ENCODE measurements at regions not wholly inside any gene's neighbourhood (a gene's known extent, or its start where the extent isn't known, plus 50 kb on each side); places are given as distances from the start of the nearest gene placed in this dataset.
A peak's percentile ranks its signal among the peaks of the same experiment; 100 is the strongest.

GRCh38 chr14:101075801-101076413, 172.4 kb upstream of the RTL1 start:
- intact Hi-C loops (cut with micrococcal nuclease), result no loop called here
- Mint-ChIP-seq H3K36me3 (ENCODE audit: low read depth) (no peaks in the 10 kb centered on the region), H3K27ac (no peak overlapping the region), H3K4me3 (no peak overlapping the region), H3K9me3 (no peaks in the 10 kb centered on the region), H3K4me1 (ENCODE audit: low read depth) (peaks cover 2% of the 10 kb centered on the region), H3K27me3 (peaks cover 26% of the 10 kb centered on the region)
- ChIA-PET POLR2A (no interaction called here), CTCF (no interaction called here)
- DNase-seq (no peak), ATAC-seq (no peak)
- TF ChIP-seq CTCF (IDR thresholded peaks at IDR 0.05), result no peak

GRCh38 chr14:101076451-101077198, 173.1 kb upstream of the RTL1 start:
- no peak for TF ChIP-seq CTCF (IDR thresholded peaks at IDR 0.05)
- ChIA-PET POLR2A (no interaction called here), CTCF (no interaction called here)
- Mint-ChIP-seq H3K27me3 (peaks cover 29% of the 10 kb centered on the region), H3K9me3 (no peaks in the 10 kb centered on the region), H3K4me3 (no peak overlapping the region), H3K36me3 (ENCODE audit: low read depth) (no peaks in the 10 kb centered on the region), H3K4me1 (ENCODE audit: low read depth) (peaks cover 2% of the 10 kb centered on the region), H3K27ac (no peak overlapping the region)
- intact Hi-C loops (cut with micrococcal nuclease), result no loop called here
- ATAC-seq (no peak), DNase-seq (no peak)

- peak; percentile 62 for ATAC-seq
- CTCF ChIA-PET, result no interaction called here
- Mint-ChIP-seq H3K36me3 (ENCODE audit: low read depth) (no peaks in the 10 kb centered on the region), H3K27ac (no peak overlapping the region), H3K4me1 (ENCODE audit: low read depth) (peaks cover 2% of the 10 kb centered on the region), H3K4me3 (no peak overlapping the region), H3K9me3 (no peaks in the 10 kb centered on the region), H3K27me3 (peaks cover 29% of the 10 kb centered on the region)
- POLR2A ChIA-PET, result no interaction called here
- intact Hi-C loops (cut with micrococcal nuclease), result no loop called here
- TF ChIP-seq CTCF (IDR thresholded peaks at IDR 0.05), result no peak
- DNase-seq, result peak; percentile 40
These were observed 174.1 kb upstream of the RTL1 start for GRCh38 chr14:101077481-101078074.

GRCh38 chr14:101078170-101078891, 174.8 kb upstream of the RTL1 start:
- H3K27me3 Mint-ChIP-seq, result peaks cover 29% of the 10 kb centered on the region
- no peaks in the 10 kb centered on the region for H3K9me3 Mint-ChIP-seq
- H3K4me3 Mint-ChIP-seq, result no peak overlapping the region
- peaks cover 2% of the 10 kb centered on the region for H3K4me1 Mint-ChIP-seq (ENCODE audit: low read depth)
- no peaks in the 10 kb centered on the region for H3K36me3 Mint-ChIP-seq (ENCODE audit: low read depth)
- ChIA-PET POLR2A (no interaction called here), CTCF (no interaction called here)
- no peak for DNase-seq
- no peak for TF ChIP-seq CTCF (IDR thresholded peaks at IDR 0.05)
- no peak for ATAC-seq
- no peak overlapping the region for H3K27ac Mint-ChIP-seq
- intact Hi-C loops (cut with micrococcal nuclease), result no loop called here

GRCh38 chr14:101078892-101079221, 175.3 kb upstream of the RTL1 start:
- no peak for ATAC-seq
- no peak overlapping the region for H3K4me3 Mint-ChIP-seq
- TF ChIP-seq CTCF (IDR thresholded peaks at IDR 0.05), result no peak
- intact Hi-C loops (cut with micrococcal nuclease), result no loop called here
- ChIA-PET CTCF (no interaction called here), POLR2A (no interaction called here)
- H3K9me3 Mint-ChIP-seq, result no peaks in the 10 kb centered on the region
- H3K36me3 Mint-ChIP-seq (ENCODE audit: low read depth), result no peaks in the 10 kb centered on the region
- H3K27me3 Mint-ChIP-seq, result peaks cover 29% of the 10 kb centered on the region
- peaks cover 2% of the 10 kb centered on the region for H3K4me1 Mint-ChIP-seq (ENCODE audit: low read depth)
- DNase-seq, result no peak
- no peak overlapping the region for H3K27ac Mint-ChIP-seq
